ENCODE measurements at regions not wholly inside any gene's neighbourhood (a gene's known extent, or its start where the extent isn't known, plus 50 kb on each side); places are given as distances from the start of the nearest gene placed in this dataset.

GRCh38 chr7:3151784-3152183 lies 108.1 kb upstream of the CARD11 start:
- no peaks in the 10 kb centered on the region for H3K9me3 ChIP-seq
- H3K4me3 ChIP-seq (ENCODE audit: low read depth in 2 of 2, low read length in 1 of 2): no peak overlapping the region
- 71% methylated on average over 7 of the region's 7 CpGs for WGBS (ENCODE audit: low lambda C conversion rate)
- no peak for DNase-seq
- POLR2A ChIA-PET: no interaction called here
- TF ChIP-seq, protein P1, sequence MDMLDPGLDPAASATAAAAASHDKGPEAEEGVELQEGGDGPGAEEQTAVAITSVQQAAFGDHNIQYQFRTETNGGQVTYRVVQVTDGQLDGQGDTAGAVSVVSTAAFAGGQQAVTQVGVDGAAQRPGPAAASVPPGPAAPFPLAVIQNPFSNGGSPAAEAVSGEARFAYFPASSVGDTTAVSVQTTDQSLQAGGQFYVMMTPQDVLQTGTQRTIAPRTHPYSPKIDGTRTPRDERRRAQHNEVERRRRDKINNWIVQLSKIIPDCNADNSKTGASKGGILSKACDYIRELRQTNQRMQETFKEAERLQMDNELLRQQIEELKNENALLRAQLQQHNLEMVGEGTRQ (IDR thresholded peaks at IDR 0.05; ENCODE audit: borderline replicate concordance, low read depth, low read length): no peak
- TF ChIP-seq, protein P2, sequence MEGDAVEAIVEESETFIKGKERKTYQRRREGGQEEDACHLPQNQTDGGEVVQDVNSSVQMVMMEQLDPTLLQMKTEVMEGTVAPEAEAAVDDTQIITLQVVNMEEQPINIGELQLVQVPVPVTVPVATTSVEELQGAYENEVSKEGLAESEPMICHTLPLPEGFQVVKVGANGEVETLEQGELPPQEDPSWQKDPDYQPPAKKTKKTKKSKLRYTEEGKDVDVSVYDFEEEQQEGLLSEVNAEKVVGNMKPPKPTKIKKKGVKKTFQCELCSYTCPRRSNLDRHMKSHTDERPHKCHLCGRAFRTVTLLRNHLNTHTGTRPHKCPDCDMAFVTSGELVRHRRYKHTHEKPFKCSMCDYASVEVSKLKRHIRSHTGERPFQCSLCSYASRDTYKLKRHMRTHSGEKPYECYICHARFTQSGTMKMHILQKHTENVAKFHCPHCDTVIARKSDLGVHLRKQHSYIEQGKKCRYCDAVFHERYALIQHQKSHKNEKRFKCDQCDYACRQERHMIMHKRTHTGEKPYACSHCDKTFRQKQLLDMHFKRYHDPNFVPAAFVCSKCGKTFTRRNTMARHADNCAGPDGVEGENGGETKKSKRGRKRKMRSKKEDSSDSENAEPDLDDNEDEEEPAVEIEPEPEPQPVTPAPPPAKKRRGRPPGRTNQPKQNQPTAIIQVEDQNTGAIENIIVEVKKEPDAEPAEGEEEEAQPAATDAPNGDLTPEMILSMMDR (IDR thresholded peaks at IDR 0.05): no peak
- TF ChIP-seq ELF1 (IDR thresholded peaks at IDR 0.05) (no peak), EP300 (IDR thresholded peaks at IDR 0.05; ENCODE audit: borderline replicate concordance in 1 of 2, low read depth in 1 of 2, low read length in 1 of 2) (no peak), MXI1 (IDR thresholded peaks at IDR 0.05; ENCODE audit: low read depth, low read length) (no peak), MEF2A (IDR thresholded peaks at IDR 0.05; ENCODE audit: borderline replicate concordance, low read depth) (no peak), JUND (IDR thresholded peaks at IDR 0.05) (no peak), USF1 (IDR thresholded peaks at IDR 0.05; ENCODE audit: borderline replicate concordance, low read depth) (no peak), ZBTB33 (IDR thresholded peaks at IDR 0.05; ENCODE audit: borderline replicate concordance, low read depth) (no peak), PBX3 (IDR thresholded peaks at IDR 0.05) (no peak), POLR2AphosphoS5 (IDR thresholded peaks at IDR 0.05; ENCODE audit: low read depth, low read length) (no peak), IRF3 (IDR thresholded peaks at IDR 0.05; ENCODE audit: low read depth, low read length) (no peak), TCF12 (IDR thresholded peaks at IDR 0.05) (no peak), GATA2 (CRISPR knock-in tag; IDR thresholded peaks at IDR 0.05) (no peak), RFX5 (IDR thresholded peaks at IDR 0.05; ENCODE audit: low read length) (no peak), FOXM1 (IDR thresholded peaks at IDR 0.05; ENCODE audit: low read depth) (no peak)
- TF ChIP-seq, protein P3, sequence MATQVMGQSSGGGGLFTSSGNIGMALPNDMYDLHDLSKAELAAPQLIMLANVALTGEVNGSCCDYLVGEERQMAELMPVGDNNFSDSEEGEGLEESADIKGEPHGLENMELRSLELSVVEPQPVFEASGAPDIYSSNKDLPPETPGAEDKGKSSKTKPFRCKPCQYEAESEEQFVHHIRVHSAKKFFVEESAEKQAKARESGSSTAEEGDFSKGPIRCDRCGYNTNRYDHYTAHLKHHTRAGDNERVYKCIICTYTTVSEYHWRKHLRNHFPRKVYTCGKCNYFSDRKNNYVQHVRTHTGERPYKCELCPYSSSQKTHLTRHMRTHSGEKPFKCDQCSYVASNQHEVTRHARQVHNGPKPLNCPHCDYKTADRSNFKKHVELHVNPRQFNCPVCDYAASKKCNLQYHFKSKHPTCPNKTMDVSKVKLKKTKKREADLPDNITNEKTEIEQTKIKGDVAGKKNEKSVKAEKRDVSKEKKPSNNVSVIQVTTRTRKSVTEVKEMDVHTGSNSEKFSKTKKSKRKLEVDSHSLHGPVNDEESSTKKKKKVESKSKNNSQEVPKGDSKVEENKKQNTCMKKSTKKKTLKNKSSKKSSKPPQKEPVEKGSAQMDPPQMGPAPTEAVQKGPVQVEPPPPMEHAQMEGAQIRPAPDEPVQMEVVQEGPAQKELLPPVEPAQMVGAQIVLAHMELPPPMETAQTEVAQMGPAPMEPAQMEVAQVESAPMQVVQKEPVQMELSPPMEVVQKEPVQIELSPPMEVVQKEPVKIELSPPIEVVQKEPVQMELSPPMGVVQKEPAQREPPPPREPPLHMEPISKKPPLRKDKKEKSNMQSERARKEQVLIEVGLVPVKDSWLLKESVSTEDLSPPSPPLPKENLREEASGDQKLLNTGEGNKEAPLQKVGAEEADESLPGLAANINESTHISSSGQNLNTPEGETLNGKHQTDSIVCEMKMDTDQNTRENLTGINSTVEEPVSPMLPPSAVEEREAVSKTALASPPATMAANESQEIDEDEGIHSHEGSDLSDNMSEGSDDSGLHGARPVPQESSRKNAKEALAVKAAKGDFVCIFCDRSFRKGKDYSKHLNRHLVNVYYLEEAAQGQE (IDR thresholded peaks at IDR 0.05; ENCODE audit: low read depth, low read length): no peak
- no peak overlapping the region for H2AFZ ChIP-seq (ENCODE audit: low read depth)
- H3K27me3 ChIP-seq (ENCODE audit: insufficient read depth): no peaks in the 10 kb centered on the region
- H3F3A ChIP-seq (replicated peaks; ENCODE audit: insufficient read depth): no peaks in the 10 kb centered on the region
- no peak overlapping the region for H3K27ac ChIP-seq (ENCODE audit: low read depth in 2 of 2, low read length in 1 of 2)
- no peak overlapping the region for H3K4me2 ChIP-seq
- no peaks in the 10 kb centered on the region for H3K79me2 ChIP-seq (ENCODE audit: insufficient read depth)
- no peaks in the 10 kb centered on the region for H3K4me1 ChIP-seq (ENCODE audit: control insufficient read depth in 1 of 2, insufficient read depth in 2 of 2, low read depth in 1 of 2, low read length in 1 of 2)
- H3K9me2 ChIP-seq: no peaks in the 10 kb centered on the region
- no peaks in the 10 kb centered on the region for H4K20me1 ChIP-seq (ENCODE audit: insufficient read depth)
- no peaks in the 10 kb centered on the region for H3K36me3 ChIP-seq (replicated peaks in 1 of 2; ENCODE audit: control insufficient read depth in 1 of 2, insufficient read depth in 2 of 2, low read length in 1 of 2)
- H3K9ac ChIP-seq: no peak overlapping the region
- CTCF ChIA-PET: interaction anchor here (1.0 to 1.9 kb wide), 6 partner anchors 11 to 330 kb away, joined by 3 to 4 read pairs (median 4); no protein-coding TSS in a partner anchor
